ENCODE measurements at regions not wholly inside any gene's neighbourhood (a gene's known extent, or its start where the extent isn't known, plus 50 kb on each side); places are given as distances from the start of the nearest gene placed in this dataset.

GRCh38 chr5:18244309-18244708, 610.0 kb downstream of the TAF11L14 start:
- no peak overlapping the region for H3K4me3 ChIP-seq (ENCODE audit: low read depth, low read length)
- TF ChIP-seq, protein P1, sequence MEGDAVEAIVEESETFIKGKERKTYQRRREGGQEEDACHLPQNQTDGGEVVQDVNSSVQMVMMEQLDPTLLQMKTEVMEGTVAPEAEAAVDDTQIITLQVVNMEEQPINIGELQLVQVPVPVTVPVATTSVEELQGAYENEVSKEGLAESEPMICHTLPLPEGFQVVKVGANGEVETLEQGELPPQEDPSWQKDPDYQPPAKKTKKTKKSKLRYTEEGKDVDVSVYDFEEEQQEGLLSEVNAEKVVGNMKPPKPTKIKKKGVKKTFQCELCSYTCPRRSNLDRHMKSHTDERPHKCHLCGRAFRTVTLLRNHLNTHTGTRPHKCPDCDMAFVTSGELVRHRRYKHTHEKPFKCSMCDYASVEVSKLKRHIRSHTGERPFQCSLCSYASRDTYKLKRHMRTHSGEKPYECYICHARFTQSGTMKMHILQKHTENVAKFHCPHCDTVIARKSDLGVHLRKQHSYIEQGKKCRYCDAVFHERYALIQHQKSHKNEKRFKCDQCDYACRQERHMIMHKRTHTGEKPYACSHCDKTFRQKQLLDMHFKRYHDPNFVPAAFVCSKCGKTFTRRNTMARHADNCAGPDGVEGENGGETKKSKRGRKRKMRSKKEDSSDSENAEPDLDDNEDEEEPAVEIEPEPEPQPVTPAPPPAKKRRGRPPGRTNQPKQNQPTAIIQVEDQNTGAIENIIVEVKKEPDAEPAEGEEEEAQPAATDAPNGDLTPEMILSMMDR (IDR thresholded peaks at IDR 0.05; ENCODE audit: insufficient read depth, low read length), result no peak
- no peak for DNase-seq (ENCODE audit: low read depth)

DNA sequence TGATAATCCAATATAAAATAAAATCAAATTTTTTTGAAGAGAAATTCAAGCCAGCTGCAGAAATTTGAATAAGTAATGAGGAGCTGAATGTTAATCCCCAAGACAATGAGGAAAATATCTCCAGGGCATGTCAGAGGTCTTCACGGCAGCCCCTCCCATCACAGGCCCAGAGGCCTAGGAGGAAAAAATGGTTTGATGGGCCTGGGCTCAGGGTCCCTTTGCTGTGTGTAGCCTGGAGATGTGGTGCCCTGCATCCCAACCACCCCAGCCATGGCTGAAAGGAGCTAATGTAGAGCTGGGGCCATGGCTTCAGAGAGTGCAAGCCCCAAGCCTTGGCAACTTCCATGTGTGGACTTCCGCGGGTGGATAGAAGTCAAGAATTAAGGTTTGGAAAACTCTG, 618.3 kb downstream of the TAF11L14 start:
- H3K4me3 ChIP-seq (ENCODE audit: low read depth, low read length), result no peak overlapping the region
- TF ChIP-seq, protein P1 (IDR thresholded peaks at IDR 0.05; ENCODE audit: insufficient read depth, low read length), result no peak
- no peak for DNase-seq (ENCODE audit: low read depth)

DNA sequence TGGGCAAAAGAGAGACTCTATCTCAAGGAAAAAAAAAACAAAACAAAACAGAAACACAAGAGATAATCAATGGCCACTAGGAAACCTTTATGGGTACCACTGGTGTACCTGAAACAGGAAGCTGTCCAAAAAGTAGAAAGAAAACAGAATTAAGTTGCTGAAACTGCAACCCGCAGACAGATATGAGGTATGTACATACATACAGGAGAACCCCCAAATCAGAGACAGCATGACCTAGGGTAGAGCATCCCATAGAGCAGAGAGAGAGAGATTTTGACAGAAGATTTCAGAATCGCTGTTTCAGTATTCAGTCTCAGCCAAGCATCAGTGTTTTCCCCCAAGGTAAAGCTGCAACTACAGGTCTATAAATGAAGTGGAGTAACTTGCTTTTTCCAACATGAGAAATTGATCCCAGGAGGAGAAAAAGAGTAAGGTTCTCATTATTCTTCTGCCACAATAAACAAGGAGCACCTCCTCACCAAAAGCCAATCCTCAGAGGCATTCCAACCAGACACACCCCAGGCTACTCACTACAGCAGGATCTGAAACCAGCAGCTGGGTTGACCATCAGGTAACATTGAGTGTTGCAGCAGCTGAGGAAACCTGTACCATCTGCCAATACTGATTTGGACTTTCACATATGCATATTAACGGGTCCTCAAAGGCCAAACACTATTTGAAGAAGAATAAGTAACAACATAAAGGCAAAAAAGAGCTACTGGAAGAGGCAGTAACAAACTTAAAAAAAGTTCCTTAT, 630.0 kb downstream of the TAF11L14 start:
- no peak overlapping the region for H3K4me3 ChIP-seq (ENCODE audit: low read depth, low read length)
- TF ChIP-seq, protein P1 (IDR thresholded peaks at IDR 0.05; ENCODE audit: insufficient read depth, low read length), result no peak
- DNase-seq (ENCODE audit: low read depth), result no peak

DNA sequence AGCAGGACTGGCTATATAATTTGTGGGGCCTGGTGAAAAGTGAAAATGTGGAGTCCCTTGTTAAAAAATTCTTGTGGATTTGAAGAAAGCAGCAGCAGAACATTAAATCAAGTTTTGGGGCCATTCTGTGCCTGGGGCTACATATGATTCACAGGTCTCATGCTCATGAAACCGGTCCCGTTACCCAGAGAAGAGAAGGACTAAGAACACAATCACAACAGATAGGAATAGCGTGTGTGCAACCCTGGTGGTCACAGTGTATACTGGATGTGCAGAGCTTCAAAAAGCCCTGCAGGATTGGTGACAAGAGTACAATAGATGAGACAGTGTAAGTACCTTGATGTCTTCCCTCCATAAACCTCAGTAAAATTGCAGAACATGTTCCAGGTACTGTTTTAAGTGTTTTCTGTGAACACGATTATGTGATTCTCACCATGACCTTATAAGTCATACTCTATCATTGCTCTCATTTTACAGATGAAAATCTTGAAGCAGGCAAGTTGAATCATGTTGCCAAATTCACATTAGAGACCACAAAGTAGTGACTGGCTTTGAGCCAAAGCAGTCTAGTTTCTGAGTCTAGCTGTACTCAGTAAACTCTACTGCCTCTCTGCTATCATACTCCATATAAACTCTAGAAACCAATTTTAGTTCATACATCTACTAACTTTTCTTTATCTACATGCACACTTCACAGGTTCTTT, 636.5 kb downstream of the TAF11L14 start:
- H3K4me3 ChIP-seq (ENCODE audit: low read depth, low read length), result no peak overlapping the region
- TF ChIP-seq, protein P1 (IDR thresholded peaks at IDR 0.05; ENCODE audit: insufficient read depth, low read length), result no peak
- no peak for DNase-seq (ENCODE audit: low read depth)

DNA sequence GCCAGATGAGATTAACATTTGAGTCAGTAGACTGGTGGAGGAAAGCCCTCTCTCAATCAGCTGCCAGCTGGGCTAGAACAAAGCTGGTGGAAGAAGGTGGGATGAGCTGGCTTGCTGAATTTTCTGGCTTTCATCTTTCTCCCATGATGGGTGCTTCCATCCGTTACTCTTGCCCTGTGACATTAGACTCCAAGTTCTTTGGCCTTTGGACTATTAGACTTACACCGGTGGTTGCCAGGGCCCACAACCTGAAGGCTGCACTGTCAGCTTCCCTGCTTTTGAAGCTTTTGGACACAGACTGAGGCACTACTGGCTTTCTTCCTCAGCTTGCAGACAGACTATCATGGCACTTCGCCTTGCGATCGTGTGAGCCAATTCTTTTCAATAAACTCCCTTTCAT, 642.7 kb downstream of the TAF11L14 start:
- TF ChIP-seq, protein P1 (IDR thresholded peaks at IDR 0.05; ENCODE audit: insufficient read depth, low read length), result no peak
- H3K4me3 ChIP-seq (ENCODE audit: low read depth, low read length), result no peak overlapping the region
- no peak for DNase-seq (ENCODE audit: low read depth)

- H3K4me3 ChIP-seq (ENCODE audit: low read depth, low read length), result no peak overlapping the region
- TF ChIP-seq, protein P1 (IDR thresholded peaks at IDR 0.05; ENCODE audit: insufficient read depth, low read length), result peak; percentile 59
- DNase-seq (ENCODE audit: low read depth), result peak; percentile 73
Measured at GRCh38 chr5:18281947-18282581, 647.8 kb downstream of the TAF11L14 start.

Data from fibroblast of the aortic adventitia (primary cell).